Stimulated activated CD4-positive, alpha-beta T cell treated with anti-CD3 and anti-CD28 coated beads, Interleukin-15, amount 100 ng/mL, for 24 hours (primary cell): ENCODE measurements at regions not wholly inside any gene's neighbourhood (a gene's known extent, or its start where the extent isn't known, plus 50 kb on each side); places are given as distances from the start of the nearest gene placed in this dataset.
"Not testable (repeated sequence)": the region's sequence is repeated elsewhere in the genome, so short reads cannot be mapped to it uniquely, and the experiment has no call there.

ENCODE experiments used
- DNase-seq: peaks from one replicate; pipeline ENCODE4 v3.0.0-alpha.2; 2020

GRCh38 chr19:29154163-29154562, 58.8 kb downstream of the UQCRFS1 start:
- DNase-seq, result no peak

GRCh38 chr19:29145756-29146155, 67.2 kb downstream of the UQCRFS1 start:
- no peak for DNase-seq

- DNase-seq, result no peak
Observed at GRCh38 chr19:29143183-29143582, 69.8 kb downstream of the UQCRFS1 start.

GRCh38 chr19:29139227-29139626, 73.7 kb downstream of the UQCRFS1 start:
- DNase-seq, result no peak

GRCh38 chr19:29138206-29138605, 74.7 kb downstream of the UQCRFS1 start:
- DNase-seq, result not testable (repeated sequence)

- DNase-seq, result no peak
Observed at GRCh38 chr19:29131456-29131855, 81.5 kb downstream of the UQCRFS1 start.

GRCh38 chr19:29129148-29129547, 83.8 kb downstream of the UQCRFS1 start:
- no peak for DNase-seq

GRCh38 chr19:29128203-29128602, 84.7 kb downstream of the UQCRFS1 start:
- no peak for DNase-seq

GRCh38 chr19:29122185-29122584, 90.8 kb downstream of the UQCRFS1 start:
- no peak for DNase-seq

GRCh38 chr19:29121684-29122083, 91.3 kb downstream of the UQCRFS1 start:
- DNase-seq, result peak; percentile 10

GRCh38 chr19:29120466-29120865, 92.5 kb downstream of the UQCRFS1 start:
- DNase-seq, result no peak

- DNase-seq, result no peak
Observed at GRCh38 chr19:29119590-29119989, 93.4 kb downstream of the UQCRFS1 start.

GRCh38 chr19:29118389-29118788, 94.6 kb downstream of the UQCRFS1 start:
- DNase-seq, result no peak

GRCh38 chr19:29117926-29118325, 95.0 kb downstream of the UQCRFS1 start:
- DNase-seq, result no peak

- no peak for DNase-seq
Observed at GRCh38 chr19:29115181-29115580, 97.8 kb downstream of the UQCRFS1 start.

- DNase-seq, result no peak
Observed at GRCh38 chr19:29113838-29114237, 99.1 kb downstream of the UQCRFS1 start.

GRCh38 chr19:29111576-29111975, 101.4 kb downstream of the UQCRFS1 start:
- DNase-seq, result no peak

GRCh38 chr19:29107831-29108230, 105.1 kb downstream of the UQCRFS1 start:
- DNase-seq, result no peak

GRCh38 chr19:29106346-29106885, 106.5 kb downstream of the UQCRFS1 start:
- DNase-seq, result no peak

GRCh38 chr19:29105629-29106292, 107.2 kb downstream of the UQCRFS1 start:
- no peak for DNase-seq

GRCh38 chr19:29104605-29105241, 108.2 kb downstream of the UQCRFS1 start:
- DNase-seq, result no peak

- no peak for DNase-seq
Observed at GRCh38 chr19:29098863-29099481, 114.0 kb downstream of the UQCRFS1 start.

- no peak for DNase-seq
Observed at GRCh38 chr19:29098091-29098490, 114.9 kb downstream of the UQCRFS1 start.

GRCh38 chr19:29096896-29097295, 116.1 kb downstream of the UQCRFS1 start:
- DNase-seq, result no peak
